Stomach (tissue), 4 donors: ENCODE measurements at regions not wholly inside any gene's neighbourhood (a gene's known extent, or its start where the extent isn't known, plus 50 kb on each side); places are given as distances from the start of the nearest gene placed in this dataset.

ENCODE experiments used
- EP300 ChIP-seq: sonication (generic); formaldehyde crosslinking; IDR thresholded peaks from one replicate; pipeline ENCODE4 v1.6.1; 2017; ENCODE audit warnings: antibody characterized with exemption
- POLR2A ChIP-seq, 4 donors: fragments of 450-650 bp; IDR thresholded peaks; one replicate each; pipeline ENCODE4 v1.6.1; 2016; ENCODE audit warnings: antibody characterized with exemption in 4 of 4, control low read depth in 2 of 4, mild to moderate bottlenecking in 1 of 4, moderate library complexity in 1 of 4

- TF ChIP-seq POLR2A (IDR thresholded peaks at IDR 0.05) (no peak), EP300 (no peak)
Measured at GRCh38 chr1:30526652-30527345, 196.6 kb downstream of the MATN1 start.
